ENCODE measurements at regions not wholly inside any gene's neighbourhood (a gene's known extent, or its start where the extent isn't known, plus 50 kb on each side); places are given as distances from the start of the nearest gene placed in this dataset.

DNA sequence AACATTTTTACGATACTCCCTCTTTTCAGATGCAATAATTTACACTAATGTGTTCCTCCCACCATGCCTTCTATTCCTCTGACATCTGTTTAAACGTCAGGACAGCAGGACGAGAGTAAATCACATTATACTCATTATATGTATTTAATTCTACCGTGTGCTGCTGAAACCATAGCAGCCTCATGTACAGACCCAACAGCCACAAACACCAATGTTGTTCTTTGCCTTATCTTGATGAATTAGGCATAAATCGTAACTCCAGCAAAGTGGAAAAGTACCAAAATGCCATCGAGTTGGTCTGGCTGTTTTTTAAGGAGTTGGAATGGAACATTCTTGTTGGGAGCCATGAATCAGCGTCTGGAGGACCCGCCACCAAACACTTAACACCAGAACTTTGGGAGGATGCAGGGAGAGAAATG is 82.9 kb upstream of the FOXF1 start:
- TF ChIP-seq, protein P1, sequence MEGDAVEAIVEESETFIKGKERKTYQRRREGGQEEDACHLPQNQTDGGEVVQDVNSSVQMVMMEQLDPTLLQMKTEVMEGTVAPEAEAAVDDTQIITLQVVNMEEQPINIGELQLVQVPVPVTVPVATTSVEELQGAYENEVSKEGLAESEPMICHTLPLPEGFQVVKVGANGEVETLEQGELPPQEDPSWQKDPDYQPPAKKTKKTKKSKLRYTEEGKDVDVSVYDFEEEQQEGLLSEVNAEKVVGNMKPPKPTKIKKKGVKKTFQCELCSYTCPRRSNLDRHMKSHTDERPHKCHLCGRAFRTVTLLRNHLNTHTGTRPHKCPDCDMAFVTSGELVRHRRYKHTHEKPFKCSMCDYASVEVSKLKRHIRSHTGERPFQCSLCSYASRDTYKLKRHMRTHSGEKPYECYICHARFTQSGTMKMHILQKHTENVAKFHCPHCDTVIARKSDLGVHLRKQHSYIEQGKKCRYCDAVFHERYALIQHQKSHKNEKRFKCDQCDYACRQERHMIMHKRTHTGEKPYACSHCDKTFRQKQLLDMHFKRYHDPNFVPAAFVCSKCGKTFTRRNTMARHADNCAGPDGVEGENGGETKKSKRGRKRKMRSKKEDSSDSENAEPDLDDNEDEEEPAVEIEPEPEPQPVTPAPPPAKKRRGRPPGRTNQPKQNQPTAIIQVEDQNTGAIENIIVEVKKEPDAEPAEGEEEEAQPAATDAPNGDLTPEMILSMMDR (IDR thresholded peaks at IDR 0.05; ENCODE audit: low read length): no peak
- TF ChIP-seq EZH2phosphoT487 (IDR thresholded peaks at IDR 0.05; ENCODE audit: low read length): no peak
